H1 (cell line): ENCODE measurements at regions not wholly inside any gene's neighbourhood (a gene's known extent, or its start where the extent isn't known, plus 50 kb on each side); places are given as distances from the start of the nearest gene placed in this dataset.

Experiments used
- CTCF ChIA-PET: fragments of 300-600 bp; sonication (Branson Sonifier 250); formaldehyde crosslinking; loops from one replicate; lab custom pipeline; 2021; ENCODE audit not compliant: partially characterized antibody; lab: Charles Lee
- POLR2A ChIA-PET: fragments of 300-600 bp; sonication (Branson Sonifier 250); formaldehyde crosslinking; loops from one replicate; lab custom pipeline; 2021; ENCODE audit warnings: inconsistent platforms; ENCODE audit not compliant: partially characterized antibody; lab: Charles Lee
- DNase-seq, 2 experiments: peaks; one replicate each; pipeline versions ENCODE4 v3.0.0 to v3.0.0-alpha.2; 2010 to 2022; ENCODE audit warnings: low spot score in 2 of 2, low read depth in 1 of 2, mixed read lengths in 1 of 2
- FAIRE-seq: peaks from 2 replicates; lab custom pipeline; 2011; peaks lifted over from hg19 to GRCh38; lab: Jason Lieb, UNC
- H2AFZ ChIP-seq: 2 replicates; pipeline ENCODE4 v1.8.1; 2012; ENCODE audit warnings: low read length, inconsistent platforms
- H2AK5ac ChIP-seq: 2 replicates; pipeline ENCODE4 v1.6.1; 2013; ENCODE audit warnings: low read depth, low read length
- H2BK120ac ChIP-seq: replicated peaks from 2 replicates; pipeline ENCODE3; 2013; ENCODE audit warnings: low read depth, low read length, inconsistent platforms
- H2BK12ac ChIP-seq: 2 replicates; pipeline ENCODE4 v1.6.1; 2013; ENCODE audit warnings: low read depth, low read length
- H2BK15ac ChIP-seq: 2 replicates; pipeline ENCODE4 v1.6.1; 2013; ENCODE audit warnings: low read length
- H2BK20ac ChIP-seq: 2 replicates; pipeline ENCODE4 v1.6.1; 2013; ENCODE audit warnings: low read length
- H2BK5ac ChIP-seq: 2 replicates; pipeline ENCODE4 v1.6.1; 2013; ENCODE audit warnings: low read depth, low read length
- H3K14ac ChIP-seq: 2 replicates; pipeline ENCODE4 v1.6.1; 2013; ENCODE audit warnings: inconsistent platforms; ENCODE audit not compliant: insufficient read length
- H3K18ac ChIP-seq: 2 replicates; pipeline ENCODE4 v1.6.1; 2013; ENCODE audit warnings: low read length; ENCODE audit errors: extremely low read depth
- H3K23ac ChIP-seq: 2 replicates; pipeline ENCODE4 v1.6.1; 2013; ENCODE audit warnings: inconsistent platforms; ENCODE audit not compliant: insufficient read length
- H3K23me2 ChIP-seq: 2 replicates; pipeline ENCODE4 v1.6.1; 2013; ENCODE audit warnings: low read depth, low read length
- H3K27ac ChIP-seq: 2 replicates; pipeline ENCODE4 v1.6.1; 2011; ENCODE audit warnings: low read depth, low read length, inconsistent platforms
- H3K27me3 ChIP-seq, 4 experiments: replicated peaks in 1 of 4; 1 replicate in 1 of 4; 2 replicates in 3 of 4; pipeline versions ENCODE4 v1.6.1 to v1.8.1; 2011 to 2013; ENCODE audit warnings: low read length in 3 of 4, mild to moderate bottlenecking in 3 of 4, inconsistent platforms in 2 of 4, mixed read lengths in 2 of 4, moderate library complexity in 1 of 4; ENCODE audit not compliant: control insufficient read depth in 3 of 4, insufficient read depth in 3 of 4; ENCODE audit errors: extremely low read depth in 1 of 4
- H3K36me3 ChIP-seq, 4 experiments: 2 replicates each; pipeline versions ENCODE4 v1.6.1 to v1.8.1; 2011 to 2013; ENCODE audit warnings: mild to moderate bottlenecking in 4 of 4, low read length in 3 of 4, moderate library complexity in 2 of 4, control low read depth in 1 of 4, inconsistent platforms in 1 of 4; ENCODE audit not compliant: insufficient read depth in 4 of 4, control insufficient read depth in 2 of 4
- H3K4ac ChIP-seq: replicated peaks from 2 replicates; pipeline ENCODE3; 2013; ENCODE audit warnings: low read length, low read depth, mixed read lengths, inconsistent platforms; ENCODE audit not compliant: insufficient read length
- H3K4me1 ChIP-seq, 4 experiments: replicated peaks in 1 of 4; 1 replicate in 1 of 4; 2 replicates in 3 of 4; pipeline versions ENCODE4 v1.6.1 to v1.8.1; 2011 to 2013; ENCODE audit warnings: low read length in 3 of 4, inconsistent platforms in 2 of 4, mixed read lengths in 1 of 4; ENCODE audit not compliant: insufficient read depth in 4 of 4, control insufficient read depth in 3 of 4
- H3K4me2 ChIP-seq, 2 experiments: 2 replicates each; pipeline versions ENCODE4 v1.6.1 to v1.8.1; 2011 to 2013; ENCODE audit warnings: low read depth in 2 of 2, low read length in 2 of 2, control low read depth in 1 of 2, inconsistent platforms in 1 of 2, mild to moderate bottlenecking in 1 of 2; ENCODE audit not compliant: insufficient read depth in 1 of 2
- H3K4me3 ChIP-seq, 4 experiments: fragments of 200-600, 300-600 bp in 1 of 4; sonication (generic), shearing (Covaris generic), sonication (Bioruptor Twin) in 1 of 4; 2 replicates each; pipeline versions ENCODE4 v1.5.1 to v1.8.1; 2011 to 2016; ENCODE audit warnings: low read length in 4 of 4, low read depth in 3 of 4, control low read depth in 2 of 4, inconsistent platforms in 2 of 4, mild to moderate bottlenecking in 2 of 4, mixed read lengths in 1 of 4, moderate library complexity in 1 of 4; ENCODE audit not compliant: insufficient read depth in 2 of 4; ENCODE audit errors: extremely low read depth in 1 of 4
- H3K56ac ChIP-seq: replicated peaks from 2 replicates; pipeline ENCODE3; 2013; ENCODE audit warnings: low read depth, mild to moderate bottlenecking, mixed read lengths, low read length, inconsistent platforms; ENCODE audit not compliant: insufficient read length
- H3K79me1 ChIP-seq: 2 replicates; pipeline ENCODE4 v1.6.1; 2013; ENCODE audit warnings: low read depth, low read length, control low read depth
- H3K79me2 ChIP-seq, 2 experiments: 2 replicates each; pipeline versions ENCODE4 v1.6.1 to v1.8.1; 2012 to 2013; ENCODE audit warnings: low read length in 2 of 2, mild to moderate bottlenecking in 2 of 2, inconsistent platforms in 1 of 2; ENCODE audit not compliant: insufficient read depth in 2 of 2, control insufficient read depth in 1 of 2
- H3K9ac ChIP-seq, 4 experiments: replicated peaks in 1 of 4; 1 replicate in 1 of 4; 2 replicates in 3 of 4; pipeline versions ENCODE4 v1.6.1 to v1.8.1; 2011 to 2013; ENCODE audit warnings: low read depth in 3 of 4, low read length in 3 of 4, control low read depth in 2 of 4, mild to moderate bottlenecking in 2 of 4, moderate library complexity in 2 of 4, inconsistent platforms in 1 of 4; ENCODE audit errors: extremely low read depth in 1 of 4
- H3K9me3 ChIP-seq, 2 experiments: 2 replicates each; pipeline versions ENCODE4 v1.6.1 to v1.8.1; 2012 to 2013; ENCODE audit warnings: mild to moderate bottlenecking in 2 of 2, moderate library complexity in 2 of 2, control low read depth in 1 of 2, inconsistent platforms in 1 of 2, low read depth in 1 of 2, low read length in 1 of 2, mixed read lengths in 1 of 2; ENCODE audit not compliant: insufficient read depth in 2 of 2
- H4K20me1 ChIP-seq, 2 experiments: replicated peaks in 1 of 2; 2 replicates each; pipeline versions ENCODE3 to v1.8.1; 2011 to 2013; ENCODE audit warnings: inconsistent platforms in 2 of 2, low read length in 2 of 2, mild to moderate bottlenecking in 1 of 2; ENCODE audit not compliant: insufficient read depth in 2 of 2, control insufficient read depth in 1 of 2
- H4K5ac ChIP-seq: 2 replicates; pipeline ENCODE4 v1.6.1; 2013; ENCODE audit warnings: low read length, low read depth, mixed read lengths, inconsistent platforms; ENCODE audit not compliant: insufficient read length
- H4K8ac ChIP-seq: 2 replicates; pipeline ENCODE4 v1.8.0; 2013; ENCODE audit warnings: mild to moderate bottlenecking, moderate library complexity, low read length, inconsistent platforms; ENCODE audit not compliant: insufficient read depth; ENCODE audit errors: extremely low read depth
- H4K91ac ChIP-seq: replicated peaks from 2 replicates; pipeline ENCODE3; 2013; ENCODE audit warnings: low read length, mixed read lengths, inconsistent platforms; ENCODE audit not compliant: insufficient read length
- ATF2 ChIP-seq: IDR thresholded peaks from 2 replicates; pipeline ENCODE4 v1.6.1; 2012; ENCODE audit warnings: low read length, inconsistent platforms
- CHD1 ChIP-seq: IDR thresholded peaks from 2 replicates; pipeline ENCODE4 v1.6.1; 2012; ENCODE audit warnings: low read depth, low read length, improper control_type of control experiment
- EP300 ChIP-seq, 2 experiments: IDR thresholded peaks; 1 replicate in 1 of 2; 2 replicates in 1 of 2; pipeline ENCODE4 v1.6.1; 2011 to 2012; ENCODE audit warnings: low read depth in 2 of 2, low read length in 2 of 2, mild to moderate bottlenecking in 2 of 2, borderline replicate concordance in 1 of 2, inconsistent platforms in 1 of 2, moderate library complexity in 1 of 2
- GTF2F1 ChIP-seq: IDR thresholded peaks from 2 replicates; pipeline ENCODE4 v1.6.1; 2012; ENCODE audit warnings: low read depth, low read length, improper control_type of control experiment, borderline replicate concordance
- HDAC2 ChIP-seq, 2 experiments: fragments of 300-600 bp in 1 of 2; sonication (generic) in 1 of 2; IDR thresholded peaks; 2 replicates each; pipeline ENCODE4 v1.6.1; 2011 to 2012; ENCODE audit warnings: low read depth in 2 of 2, low read length in 2 of 2, mild to moderate bottlenecking in 2 of 2, moderate library complexity in 2 of 2, borderline replicate concordance in 1 of 2, inconsistent platforms in 1 of 2
- KDM1A ChIP-seq: fragments of 200-600, 300-600 bp; sonication (generic); IDR thresholded peaks from 2 replicates; pipeline ENCODE4 v1.7.1; 2016; ENCODE audit warnings: mild to moderate bottlenecking, low read length, borderline replicate concordance
- MAX ChIP-seq: IDR thresholded peaks from 2 replicates; pipeline ENCODE4 v1.6.1; 2012; ENCODE audit warnings: inconsistent platforms
- PHF8 ChIP-seq: fragments of 200-600 bp; sonication (generic); conservative IDR thresholded peaks from 2 replicates; pipeline ENCODE4 v1.7.1; 2012; ENCODE audit warnings: low read depth, mild to moderate bottlenecking, inconsistent platforms, low read length, moderate library complexity
- POLR2AphosphoS5 ChIP-seq: IDR thresholded peaks from 2 replicates; pipeline ENCODE4 v1.6.1; 2011; ENCODE audit warnings: low read depth, low read length
- RFX5 ChIP-seq: IDR thresholded peaks from 2 replicates; pipeline ENCODE4 v1.6.1; 2011; ENCODE audit warnings: low read depth, low read length, improper control_type of control experiment, borderline replicate concordance
- SAP30 ChIP-seq: fragments of 300-600 bp; sonication (generic); IDR thresholded peaks from 2 replicates; pipeline ENCODE4 v1.7.1; 2012; ENCODE audit warnings: low read length, moderate library complexity, mild to moderate bottlenecking, inconsistent platforms; ENCODE audit not compliant: insufficient read depth, insufficient replicate concordance
- WGBS, 2 experiments: shearing (Covaris generic) in 1 of 2; methylation state at CpG; one replicate each; pipeline versions ENCODE4 v1.1.6 to v1.1.7; 2013 to 2015; ENCODE audit warnings: low lambda C conversion rate in 2 of 2, mixed read lengths in 2 of 2, inconsistent platforms in 1 of 2, low coverage in 1 of 2, missing lambda C conversion rate in 1 of 2; ENCODE audit not compliant: insufficient replicate concordance in 2 of 2, insufficient coverage in 1 of 2, insufficient read length in 1 of 2; ENCODE audit errors: extremely low coverage in 1 of 2, missing lambda C conversion rate in 1 of 2; 5-methylcytosine and 5-hydroxymethylcytosine counted together

GRCh38 chr5:20347334-20347733 lies 359.3 kb upstream of the CDH18 start:
- Histone ChIP-seq H3K18ac (no peak overlapping the region), H3K27ac (no peak overlapping the region), H4K91ac (no peak overlapping the region), H4K20me1 (no peaks in the 10 kb centered on the region), H2BK20ac (no peak overlapping the region), H3K4ac (no peak overlapping the region), H3K27me3 (no peaks in the 10 kb centered on the region), H2AK5ac (no peak overlapping the region), H3K4me1 (no peaks in the 10 kb centered on the region), H3K14ac (no peak overlapping the region), H2AFZ (no peak overlapping the region), H3K36me3 (no peaks in the 10 kb centered on the region), H3K9ac (no peak overlapping the region), H2BK120ac (no peak overlapping the region), H2BK15ac (no peak overlapping the region), H2BK5ac (no peak overlapping the region), H2BK12ac (no peak overlapping the region), H3K23ac (no peak overlapping the region), H3K4me3 (no peak overlapping the region), H3K79me2 (no peaks in the 10 kb centered on the region), H4K8ac (no peak overlapping the region), H3K79me1 (no peaks in the 10 kb centered on the region), H4K5ac (no peak overlapping the region), H3K4me2 (no peak overlapping the region), H3K56ac (no peak overlapping the region), H3K23me2 (no peaks in the 10 kb centered on the region; the same call in 1 of the 2 replicates), H3K9me3 (no peaks in the 10 kb centered on the region)
- CTCF ChIA-PET: no interaction called here
- FAIRE-seq: no peak
- POLR2A ChIA-PET: no interaction called here
- WGBS, 2 experiments: 83% methylated on average over 1 of the region's 2 CpGs; no CpG with 5 or more reads in 1 of the 2 experiments
- no peak for DNase-seq
- TF ChIP-seq MAX (no peak), EP300 (IDR thresholded peaks at IDR 0.05; ENCODE audit: borderline replicate concordance in 1 of 2, low read depth in 2 of 2, low read length in 2 of 2) (no peak), SAP30 (no peak), PHF8 (no peak), RFX5 (no peak), HDAC2 (IDR thresholded peaks at IDR 0.05; ENCODE audit: borderline replicate concordance in 1 of 2, low read depth in 2 of 2, low read length in 2 of 2) (no peak), POLR2AphosphoS5 (no peak), ATF2 (no peak), CHD1 (no peak), GTF2F1 (no peak), KDM1A (no peak)
